OCI-LY3 (cell line): ENCODE measurements at regions not wholly inside any gene's neighbourhood (a gene's known extent, or its start where the extent isn't known, plus 50 kb on each side); places are given as distances from the start of the nearest gene placed in this dataset.
"Not testable (repeated sequence)": the region's sequence is repeated elsewhere in the genome, so short reads cannot be mapped to it uniquely, and the experiment has no call there.

Experiments used
- EZH2phosphoT487 ChIP-seq: fragments of 200-600 bp; shearing (Covaris generic); IDR thresholded peaks from 2 replicates; pipeline ENCODE4 v1.6.1; 2018; ENCODE audit warnings: antibody characterized with exemption, mixed run types, low read depth
- TF ChIP-seq, protein P1 (sequence below): fragments of 200-600, 300-600 bp; sonication (generic); IDR thresholded peaks from 2 replicates; pipeline ENCODE4 v1.5.1; 2014; ENCODE audit warnings: antibody characterized with exemption, low read length, low read depth

DNA sequence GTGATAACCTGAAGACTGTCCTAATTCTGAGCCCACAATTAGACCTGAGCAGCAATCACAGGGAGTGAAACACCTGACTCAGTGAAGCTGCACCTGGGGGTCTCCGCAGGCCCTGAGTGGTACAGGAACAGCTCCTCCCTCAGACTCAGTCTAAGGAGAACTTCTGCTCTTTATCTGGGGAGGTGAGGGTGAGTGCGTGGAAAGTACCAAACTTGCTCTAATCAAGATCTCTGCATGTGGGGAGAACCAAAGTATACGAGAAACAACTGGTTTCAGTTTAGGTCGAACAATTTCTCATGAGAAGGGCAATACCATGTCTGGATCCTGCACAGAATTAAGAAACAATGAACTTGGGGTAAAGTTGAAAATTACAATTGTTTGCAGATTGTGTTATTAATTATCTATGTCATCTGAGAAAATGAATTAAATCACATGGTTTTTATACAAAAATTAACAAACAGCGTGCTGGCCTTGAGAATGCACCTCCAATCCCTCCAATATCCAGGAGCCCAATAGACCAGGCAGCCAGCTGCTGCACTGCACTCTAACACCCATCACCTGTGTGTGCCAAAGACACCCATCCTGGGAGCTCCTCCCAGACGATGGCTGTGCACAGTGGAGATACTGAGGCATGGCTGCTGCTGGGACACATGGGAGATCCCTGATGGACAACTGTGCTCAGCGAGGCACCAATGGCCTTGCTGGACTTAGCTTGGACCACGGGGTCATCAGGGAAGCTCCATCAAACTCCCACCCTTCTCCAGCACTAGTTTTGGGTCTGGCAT is 828.8 kb downstream of the TMEM121 start:
- TF ChIP-seq, protein P1, sequence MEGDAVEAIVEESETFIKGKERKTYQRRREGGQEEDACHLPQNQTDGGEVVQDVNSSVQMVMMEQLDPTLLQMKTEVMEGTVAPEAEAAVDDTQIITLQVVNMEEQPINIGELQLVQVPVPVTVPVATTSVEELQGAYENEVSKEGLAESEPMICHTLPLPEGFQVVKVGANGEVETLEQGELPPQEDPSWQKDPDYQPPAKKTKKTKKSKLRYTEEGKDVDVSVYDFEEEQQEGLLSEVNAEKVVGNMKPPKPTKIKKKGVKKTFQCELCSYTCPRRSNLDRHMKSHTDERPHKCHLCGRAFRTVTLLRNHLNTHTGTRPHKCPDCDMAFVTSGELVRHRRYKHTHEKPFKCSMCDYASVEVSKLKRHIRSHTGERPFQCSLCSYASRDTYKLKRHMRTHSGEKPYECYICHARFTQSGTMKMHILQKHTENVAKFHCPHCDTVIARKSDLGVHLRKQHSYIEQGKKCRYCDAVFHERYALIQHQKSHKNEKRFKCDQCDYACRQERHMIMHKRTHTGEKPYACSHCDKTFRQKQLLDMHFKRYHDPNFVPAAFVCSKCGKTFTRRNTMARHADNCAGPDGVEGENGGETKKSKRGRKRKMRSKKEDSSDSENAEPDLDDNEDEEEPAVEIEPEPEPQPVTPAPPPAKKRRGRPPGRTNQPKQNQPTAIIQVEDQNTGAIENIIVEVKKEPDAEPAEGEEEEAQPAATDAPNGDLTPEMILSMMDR: not testable (repeated sequence)
- not testable (repeated sequence) for TF ChIP-seq EZH2phosphoT487
